Hepatocyte (in vitro differentiated cells): ENCODE measurements at regions not wholly inside any gene's neighbourhood (a gene's known extent, or its start where the extent isn't known, plus 50 kb on each side); places are given as distances from the start of the nearest gene placed in this dataset.

Experiments used
- CTCF ChIP-seq: fragments of 200-600 bp; sonication (generic); IDR thresholded peaks from 2 replicates; pipeline ENCODE4 v1.5.1; 2016; ENCODE audit warnings: antibody characterized with exemption, mild to moderate bottlenecking; ENCODE audit not compliant: poor library complexity
- EZH2phosphoT487 ChIP-seq: fragments of 200-600 bp; sonication (generic); IDR thresholded peaks from one replicate; pipeline ENCODE4 v1.6.1; 2018; ENCODE audit warnings: antibody characterized with exemption, mild to moderate bottlenecking, low read depth, moderate library complexity; ENCODE audit not compliant: unreplicated experiment, severe bottlenecking

- TF ChIP-seq CTCF (no peak), EZH2phosphoT487 (no peak)
Observed at GRCh38 chr18:57907550-57907949, 104.4 kb upstream of the ATP8B1 start.
